PC-3 (cell line): ENCODE measurements at regions not wholly inside any gene's neighbourhood (a gene's known extent, or its start where the extent isn't known, plus 50 kb on each side); places are given as distances from the start of the nearest gene placed in this dataset.

Experiments used
- CTCF ChIP-seq: fragments of 300-600 bp; sonication (generic); conservative IDR thresholded peaks from 2 replicates; pipeline ENCODE4 v1.5.1; 2017; ENCODE audit warnings: antibody characterized with exemption, low read depth, mild to moderate bottlenecking, low read length
- EZH2 ChIP-seq: fragments of 300-600 bp; sonication (generic); IDR thresholded peaks from one replicate; pipeline ENCODE4 v1.6.1; 2017; ENCODE audit warnings: antibody characterized with exemption, mild to moderate bottlenecking, low read length; ENCODE audit not compliant: unreplicated experiment
- EZH2phosphoT487 ChIP-seq: fragments of 300-600 bp; sonication (generic); IDR thresholded peaks from 2 replicates; pipeline ENCODE4 v1.6.1; 2018; ENCODE audit warnings: mild to moderate bottlenecking, antibody characterized with exemption, low read length, borderline replicate concordance

DNA sequence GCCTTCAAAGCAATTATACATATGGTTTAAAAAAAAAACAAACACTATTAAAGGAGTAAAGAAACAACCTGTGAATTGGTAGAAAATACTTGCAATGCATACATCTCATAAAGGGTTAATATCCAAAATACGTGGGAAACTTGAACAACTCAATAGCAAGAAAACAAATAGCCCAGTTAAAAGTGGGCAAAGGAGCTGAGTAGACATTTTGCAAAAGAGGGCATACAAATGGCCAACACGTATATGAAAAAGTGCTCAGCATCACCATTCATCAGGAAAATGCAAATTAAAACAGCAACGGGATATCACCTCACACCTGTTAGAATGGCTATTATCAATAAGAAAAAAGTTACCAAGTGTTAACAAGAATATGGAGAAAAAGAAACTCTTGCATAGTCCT is 298.3 kb upstream of the RBMS1 start:
- no peak for TF ChIP-seq CTCF
- TF ChIP-seq EZH2, result no peak
- TF ChIP-seq EZH2phosphoT487, result no peak
